Fibroblast of pulmonary artery (primary cell): ENCODE measurements at regions not wholly inside any gene's neighbourhood (a gene's known extent, or its start where the extent isn't known, plus 50 kb on each side); places are given as distances from the start of the nearest gene placed in this dataset.

ENCODE experiments used
- DNase-seq: peaks from one replicate; pipeline ENCODE4 v3.0.0-alpha.2; 2010; ENCODE audit warnings: low read depth
- H3K4me3 ChIP-seq: replicated peaks from 2 replicates; pipeline ENCODE4 v1.5.1; 2011; ENCODE audit warnings: low read depth, mild to moderate bottlenecking, control low read depth, low read length, moderate library complexity
- CTCF ChIP-seq: IDR thresholded peaks from 2 replicates; pipeline ENCODE4 v1.5.1; 2011; ENCODE audit warnings: mild to moderate bottlenecking, control low read depth, low read length, inconsistent platforms; ENCODE audit errors: missing control alignments

- no peak for TF ChIP-seq CTCF
- H3K4me3 ChIP-seq, result no peak overlapping the region
- DNase-seq, result no peak
Observed at GRCh38 chr5:4947893-4948536, 192.1 kb upstream of the ADAMTS16 start.

GRCh38 chr5:4949108-4949507, 191.0 kb upstream of the ADAMTS16 start:
- no peak overlapping the region for H3K4me3 ChIP-seq
- DNase-seq, result no peak
- TF ChIP-seq CTCF, result no peak

- TF ChIP-seq CTCF, result no peak
- H3K4me3 ChIP-seq, result no peak overlapping the region
- DNase-seq, result no peak
Observed at GRCh38 chr5:4953576-4953975, 186.6 kb upstream of the ADAMTS16 start.

GRCh38 chr5:4954048-4954447, 186.1 kb upstream of the ADAMTS16 start:
- TF ChIP-seq CTCF, result no peak
- DNase-seq, result no peak
- no peak overlapping the region for H3K4me3 ChIP-seq

GRCh38 chr5:4963265-4963664, 176.9 kb upstream of the ADAMTS16 start:
- no peak for DNase-seq
- TF ChIP-seq CTCF, result no peak
- H3K4me3 ChIP-seq, result no peak overlapping the region

- no peak for DNase-seq
- no peak for TF ChIP-seq CTCF
- H3K4me3 ChIP-seq, result no peak overlapping the region
Observed at GRCh38 chr5:4969351-4969750, 170.8 kb upstream of the ADAMTS16 start.

- TF ChIP-seq CTCF, result no peak
- no peak for DNase-seq
- H3K4me3 ChIP-seq, result no peak overlapping the region
Observed at GRCh38 chr5:4970171-4970570, 170.0 kb upstream of the ADAMTS16 start.
